Activated T-cell treated with anti-CD3 and anti-CD28 coated beads for 1 hour (primary cell): ENCODE measurements at regions not wholly inside any gene's neighbourhood (a gene's known extent, or its start where the extent isn't known, plus 50 kb on each side); places are given as distances from the start of the nearest gene placed in this dataset.
"Not testable (repeated sequence)": the region's sequence is repeated elsewhere in the genome, so short reads cannot be mapped to it uniquely, and the experiment has no call there.

ENCODE experiments used
- DNase-seq: peaks from one replicate; pipeline ENCODE4 v3.0.0-alpha.2; 2020; ENCODE audit warnings: low read depth

GRCh38 chr9:62833323-62834200 lies 1643.7 kb downstream of the SPATA31A7 start:
- not testable (repeated sequence) for DNase-seq

GRCh38 chr9:62837254-62837911 lies 1647.5 kb downstream of the SPATA31A7 start:
- not testable (repeated sequence) for DNase-seq

DNA sequence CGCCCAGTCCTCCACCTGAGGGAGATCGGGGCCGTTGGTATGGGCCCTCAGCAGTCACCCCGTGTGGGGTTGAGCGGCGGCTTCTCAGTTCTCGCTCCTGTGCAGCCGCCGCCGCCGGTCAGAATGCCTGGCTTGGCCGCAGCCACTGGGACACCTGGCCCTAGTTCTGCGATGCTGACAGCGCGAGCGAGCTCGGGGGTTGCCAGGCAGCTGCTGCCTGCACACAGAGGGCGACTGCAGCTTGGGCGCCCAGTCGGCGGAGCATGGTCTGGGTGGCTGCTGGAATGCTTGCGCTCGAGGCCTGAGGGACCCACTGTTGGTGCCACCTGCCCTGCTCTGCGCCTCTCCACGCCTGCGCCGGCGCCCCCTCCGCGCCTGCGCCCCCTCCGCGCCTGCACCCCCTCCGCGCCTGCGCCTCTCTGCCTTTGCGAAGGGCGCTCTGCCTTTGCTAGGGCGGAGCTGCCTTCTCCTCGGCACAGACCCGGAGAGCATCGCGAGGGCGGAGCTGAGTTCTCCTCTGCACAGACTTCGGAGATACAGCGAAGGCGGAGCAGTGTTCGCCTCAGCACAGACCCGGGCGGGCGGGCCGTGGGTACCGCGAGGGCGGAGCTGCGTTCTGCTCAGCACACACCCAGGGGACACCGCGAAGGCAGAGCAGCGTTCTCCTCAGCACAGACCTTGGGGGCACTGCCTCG lies 1648.3 kb downstream of the SPATA31A7 start:
- DNase-seq: peak; percentile 85

DNA sequence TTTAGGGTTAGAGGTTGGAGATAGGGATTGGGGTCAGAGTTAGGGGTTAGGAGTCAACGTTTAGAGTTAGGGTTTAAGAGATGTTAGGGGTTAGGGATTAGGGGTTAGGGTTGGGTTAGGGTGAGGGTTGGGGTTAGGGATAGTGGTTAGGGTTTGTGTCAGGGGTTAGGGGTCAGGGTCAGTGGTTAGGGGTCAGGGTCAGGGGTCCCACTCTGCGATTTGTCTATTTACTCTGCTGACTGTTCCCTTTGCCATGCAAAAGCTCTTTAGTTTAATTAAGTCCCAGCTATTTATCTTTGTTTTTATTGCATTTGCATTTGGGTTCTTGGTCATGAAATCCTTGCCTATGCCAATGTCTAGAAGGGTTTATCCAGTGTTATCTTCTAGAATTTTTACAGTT lies 1649.3 kb downstream of the SPATA31A7 start:
- DNase-seq: not testable (repeated sequence)

GRCh38 chr9:62843145-62843544 lies 1653.3 kb downstream of the SPATA31A7 start:
- DNase-seq: not testable (repeated sequence)

DNA sequence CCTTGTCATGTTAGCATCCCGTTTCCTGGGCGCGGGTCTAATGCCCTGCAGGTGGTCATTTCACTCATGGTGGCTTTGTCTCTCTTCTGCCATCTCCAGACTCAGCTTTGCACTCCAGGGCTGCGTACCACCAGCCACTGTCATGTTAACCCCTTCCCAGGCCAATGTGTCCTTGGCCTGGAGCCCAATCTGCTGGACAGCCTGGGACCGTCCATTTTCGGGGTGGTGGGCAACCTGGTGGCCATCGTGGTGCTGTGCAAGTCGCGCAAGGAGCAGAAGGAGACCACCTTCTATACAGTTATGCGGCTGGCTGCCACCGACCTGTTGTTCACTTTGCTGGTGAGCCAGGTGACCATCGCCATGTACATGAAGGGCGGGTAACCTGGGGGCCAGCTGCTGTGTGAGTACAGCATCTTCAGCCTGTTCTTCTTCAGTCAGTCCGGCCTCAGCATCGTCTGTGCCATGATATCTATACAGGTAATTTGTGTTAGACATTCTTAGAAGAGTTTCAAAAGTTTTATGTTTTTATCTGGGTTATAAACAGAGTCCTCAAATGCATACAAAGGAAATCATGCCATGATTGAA lies 1654.0 kb downstream of the SPATA31A7 start:
- DNase-seq: not testable (repeated sequence)

- DNase-seq: not testable (repeated sequence)
These were observed 1654.9 kb downstream of the SPATA31A7 start for GRCh38 chr9:62844681-62845185.

- DNase-seq: not testable (repeated sequence)
These were observed 1658.4 kb downstream of the SPATA31A7 start for GRCh38 chr9:62848258-62848657.

DNA sequence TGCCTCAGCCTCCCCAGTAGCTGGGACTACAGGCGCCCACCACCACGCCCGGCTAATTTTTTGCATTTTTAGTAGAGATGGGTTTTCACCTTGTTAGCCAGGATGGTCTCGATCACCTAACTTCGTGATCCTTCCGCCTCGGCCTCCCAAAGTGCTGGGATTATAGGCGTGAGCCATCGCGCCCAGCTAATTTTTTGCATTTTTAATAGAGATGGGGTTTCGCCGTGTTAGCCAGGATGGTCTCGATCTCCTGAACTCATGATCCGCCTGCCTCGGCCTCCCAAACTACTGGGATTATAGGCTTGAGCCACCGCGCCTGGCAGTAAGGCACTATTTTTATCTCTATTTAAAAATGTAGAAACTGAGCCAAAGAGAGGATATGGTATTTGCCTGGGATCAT lies 1660.2 kb downstream of the SPATA31A7 start:
- not testable (repeated sequence) for DNase-seq

DNA sequence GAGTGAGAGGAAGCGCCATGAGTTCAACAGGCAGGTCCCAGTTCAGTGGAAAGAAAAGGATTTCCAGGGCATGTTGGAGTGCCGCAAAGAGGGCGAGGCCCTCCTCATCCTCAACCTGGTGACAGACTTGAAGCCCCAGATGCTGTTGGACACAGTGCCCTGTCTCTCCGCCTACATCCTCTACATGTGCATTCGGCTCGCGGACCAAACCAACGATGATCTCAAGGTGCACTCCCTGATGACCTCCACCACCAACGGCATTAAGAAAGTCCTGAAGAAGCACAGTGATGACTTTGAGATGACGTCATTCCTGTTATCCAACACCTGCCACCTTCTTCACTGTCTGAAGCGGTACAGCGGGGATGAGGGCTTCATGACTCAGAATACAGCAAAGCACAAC lies 1667.4 kb downstream of the SPATA31A7 start:
- not testable (repeated sequence) for DNase-seq

GRCh38 chr9:62858240-62858639 lies 1668.4 kb downstream of the SPATA31A7 start:
- not testable (repeated sequence) for DNase-seq

DNA sequence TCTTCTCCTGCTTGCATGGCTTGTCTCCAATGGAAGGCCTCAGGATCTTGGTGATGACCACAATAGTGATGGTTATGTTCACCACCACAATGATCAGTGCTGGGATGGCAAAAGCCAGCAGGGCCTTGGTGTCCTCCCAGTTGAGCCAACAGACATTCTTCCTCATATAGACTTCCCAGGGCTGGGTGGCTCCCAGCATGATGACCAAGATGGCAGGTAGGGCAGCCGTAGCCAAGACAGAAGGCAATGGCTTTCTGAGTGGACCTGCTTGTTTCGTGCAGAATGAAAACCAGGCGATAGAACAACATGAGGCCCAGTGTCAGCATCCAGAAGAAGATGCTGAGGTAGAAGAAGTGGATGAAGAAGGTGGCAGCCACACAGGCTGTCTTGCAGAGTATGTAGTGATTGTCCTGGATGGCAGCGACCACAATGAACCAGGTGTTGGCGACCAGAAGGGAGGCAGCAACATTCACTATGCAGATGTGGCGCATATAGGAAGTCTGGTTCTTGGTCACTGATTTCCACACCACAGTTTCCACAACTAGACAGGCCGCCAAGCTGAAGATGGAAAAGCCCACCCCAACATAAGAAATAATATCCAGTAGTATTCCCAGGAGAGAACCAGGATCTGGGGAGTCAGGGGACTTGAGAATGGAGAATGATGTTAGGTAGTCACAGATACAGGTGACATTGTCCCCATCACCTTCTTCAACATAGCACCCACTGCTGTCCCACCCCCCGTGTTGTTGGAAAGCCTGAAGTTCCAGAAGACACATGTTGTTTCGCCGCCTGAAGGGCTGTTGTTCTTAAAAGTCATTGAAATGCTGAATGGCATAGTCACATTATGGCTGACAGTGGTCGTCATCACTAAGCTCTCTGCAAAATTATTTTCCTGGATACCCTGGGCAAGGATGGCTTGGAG lies 1671.4 kb downstream of the SPATA31A7 start:
- DNase-seq: not testable (repeated sequence)

GRCh38 chr9:62862180-62862579 lies 1672.3 kb downstream of the SPATA31A7 start:
- DNase-seq: not testable (repeated sequence)

DNA sequence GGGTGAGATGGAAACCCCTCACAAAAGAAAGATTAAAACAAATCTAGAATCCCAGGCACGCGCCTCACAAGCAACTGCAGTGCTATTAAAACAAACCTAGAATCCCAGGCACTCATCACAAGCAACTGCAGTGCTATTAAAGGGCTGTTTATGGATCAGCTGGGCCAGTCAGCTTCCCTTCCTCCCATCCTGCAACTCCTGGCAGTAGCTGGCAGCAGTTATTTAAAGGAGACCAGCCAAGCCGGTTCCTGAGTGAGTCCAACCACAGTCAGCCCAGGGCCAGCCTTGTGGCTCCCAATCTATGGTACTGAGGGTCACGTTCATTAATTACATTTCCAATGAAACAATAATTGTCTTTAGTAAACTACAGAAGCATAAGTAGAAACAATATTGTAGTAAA lies 1673.5 kb downstream of the SPATA31A7 start:
- DNase-seq: not testable (repeated sequence)

DNA sequence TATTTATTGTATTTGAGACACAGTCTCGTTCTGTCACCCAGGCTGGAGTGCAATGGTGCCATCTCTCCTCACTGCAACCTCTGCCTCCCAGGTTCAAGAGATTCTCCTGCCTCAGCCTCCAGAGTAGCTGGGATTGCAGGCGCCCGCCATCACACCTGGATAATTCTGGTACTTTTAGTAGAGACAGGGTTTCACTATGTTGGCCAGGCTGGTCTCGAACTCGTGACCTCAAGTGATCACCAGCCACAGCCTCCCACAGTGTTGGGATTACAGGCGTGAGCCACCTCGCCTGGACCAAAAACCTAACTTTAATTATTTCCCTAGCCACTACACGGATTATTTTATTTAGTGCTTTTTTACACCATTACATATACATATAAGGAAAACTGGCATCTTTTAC lies 1674.0 kb downstream of the SPATA31A7 start:
- DNase-seq: not testable (repeated sequence)

- DNase-seq: not testable (repeated sequence)
These were observed 1674.9 kb downstream of the SPATA31A7 start for GRCh38 chr9:62864481-62865469.

GRCh38 chr9:62869061-62869460 lies 1679.2 kb downstream of the SPATA31A7 start:
- not testable (repeated sequence) for DNase-seq

DNA sequence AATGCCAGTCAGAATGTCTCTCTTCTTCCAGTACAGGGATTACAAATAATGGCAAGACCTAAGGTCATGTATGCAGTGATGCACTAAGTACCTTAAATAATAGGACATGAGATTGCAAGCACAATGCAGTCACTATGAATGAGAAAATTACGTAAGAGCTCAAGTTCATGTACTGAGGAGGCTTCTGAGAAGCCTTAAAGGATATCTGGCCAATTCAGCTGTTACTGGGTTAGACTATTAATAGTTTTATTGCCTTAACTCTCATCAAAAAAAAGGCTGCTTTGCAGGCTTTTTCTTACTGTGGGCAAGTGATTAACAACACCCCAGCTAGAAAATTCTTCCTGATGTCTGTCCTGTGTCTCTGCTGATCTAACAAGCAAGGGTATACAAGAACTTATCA lies 1681.9 kb downstream of the SPATA31A7 start:
- not testable (repeated sequence) for DNase-seq

- not testable (repeated sequence) for DNase-seq
These were observed 1684.4 kb downstream of the SPATA31A7 start for GRCh38 chr9:62874213-62874612.
